Spleen (tissue), 11 donors: ENCODE measurements at regions not wholly inside any gene's neighbourhood (a gene's known extent, or its start where the extent isn't known, plus 50 kb on each side); places are given as distances from the start of the nearest gene placed in this dataset.

Experiments used
- DNase-seq: peaks from one replicate; pipeline ENCODE4 v3.0.0-alpha.2; 2020
- H3K27ac ChIP-seq, 8 donors: fragments of 200-600 bp; sonication (generic) in 7 of 8; 1 replicate in 4 of 8; 2 replicates in 4 of 8; pipeline versions ENCODE4 v1.5.0 to v1.8.0; 2016 to 2021; ENCODE audit warnings: inconsistent platforms in 4 of 8, mild to moderate bottlenecking in 4 of 8, moderate library complexity in 1 of 8
- H3K27me3 ChIP-seq, 7 donors: fragments of 200-600 bp; sonication (generic) in 6 of 7; replicated peaks in 1 of 7; 1 replicate in 4 of 7; 2 replicates in 3 of 7; pipeline versions ENCODE4 v1.5.0 to v1.8.0; 2016 to 2021; ENCODE audit warnings: inconsistent platforms in 3 of 7, mild to moderate bottlenecking in 1 of 7
- H3K36me3 ChIP-seq, 6 donors: fragments of 200-600 bp; sonication (generic) in 5 of 6; 1 replicate in 4 of 6; 2 replicates in 2 of 6; pipeline versions ENCODE4 v1.5.0 to v1.8.0; 2016 to 2021; ENCODE audit warnings: inconsistent platforms in 2 of 6
- H3K4me1 ChIP-seq, 6 donors: fragments of 200-600 bp; sonication (generic) in 5 of 6; 1 replicate in 3 of 6; 2 replicates in 3 of 6; pipeline versions ENCODE4 v1.5.0 to v1.8.0; 2016 to 2021; ENCODE audit warnings: inconsistent platforms in 3 of 6
- H3K4me3 ChIP-seq, 8 donors: fragments of 200-600 bp; sonication (generic) in 7 of 8; 1 replicate in 4 of 8; 2 replicates in 4 of 8; pipeline versions ENCODE4 v1.5.0 to v1.8.0; 2016 to 2021; ENCODE audit warnings: inconsistent platforms in 4 of 8, mild to moderate bottlenecking in 4 of 8, moderate library complexity in 2 of 8
- H3K9me3 ChIP-seq, 8 donors: fragments of 200-600 bp; sonication (generic) in 7 of 8; 1 replicate in 4 of 8; 2 replicates in 4 of 8; pipeline versions ENCODE4 v1.5.0 to v1.8.0; 2016 to 2021; ENCODE audit warnings: inconsistent platforms in 4 of 8
- POLR2A ChIP-seq, 3 donors: fragments of 450-650 bp; IDR thresholded peaks; one replicate each; pipeline ENCODE4 v1.5.1; 2017; ENCODE audit warnings: antibody characterized with exemption in 3 of 3, mild to moderate bottlenecking in 1 of 3
- POLR2AphosphoS5 ChIP-seq, 3 donors: sonication (generic); formaldehyde crosslinking; IDR thresholded peaks; one replicate each; pipeline ENCODE4 v1.5.1; 2017; ENCODE audit warnings: antibody characterized with exemption in 3 of 3
- WGBS, 5 donors: extraction: QIAGEN DNeasy Blood & Tissue Kit in 3 of 5; methylation state at CpG; one replicate each; pipeline versions ENCODE4 v1.1.5 to v1.1.7; 2013 to 2018; 5-methylcytosine and 5-hydroxymethylcytosine counted together
- intact Hi-C: fragments of 100-400 bp; cut with DNase I; formaldehyde crosslinking; loops from one replicate; pipeline ENCODE4 v1.15.0; 2023; ENCODE audit warnings: low total_unique reads
- TF ChIP-seq, protein P1 (sequence below), 11 experiments: fragments of 200-600 bp in 7 of 11; fragments of 450-650 bp in 4 of 11; sonication (generic) in 4 of 11; IDR thresholded peaks in 8 of 11; conservative IDR thresholded peaks in 3 of 11; 1 replicate in 7 of 11; 2 replicates in 4 of 11; pipeline versions ENCODE4 v1.4.0 to v1.8.0; 2016 to 2021; ENCODE audit warnings: antibody characterized with exemption in 11 of 11, inconsistent platforms in 4 of 11, mild to moderate bottlenecking in 1 of 11
- donor health status: healthy with polysubstance abuse.
- donor health status: DM: no; HTN: no; CAD: no; lungs with moderate emphysema.
- donor health status: DM: no; HTN: no; CAD: no.
- donor health status: Bipolar disorder and iron deficiency.
- donor health status: healthy.
- donor health status: DM: no; HTN: no; CAD: no.
- donor health status: DM: yes; HTN: yes; CAD: no.

- WGBS, 5 donors, result 49 to 74% (median 62%) methylated on average over 2 of the region's 2 CpGs
- Histone ChIP-seq H3K27me3 (no peaks in the 10 kb centered on the region), H3K27ac (peak overlapping the region in 2 of 8 donors; percentile 8 to 10), H3K4me1 (no peaks in the 10 kb centered on the region), H3K4me3 (no peak overlapping the region), H3K9me3 (peaks cover 0 to 13% (median 0%) of the 10 kb centered on the region in 8 donors), H3K36me3 (no peaks in the 10 kb centered on the region)
- no peak for DNase-seq
- intact Hi-C loops, result no loop called here
- TF ChIP-seq POLR2A (IDR thresholded peaks at IDR 0.05) (no peak), POLR2AphosphoS5 (IDR thresholded peaks at IDR 0.05) (no peak)
- TF ChIP-seq, protein P1, sequence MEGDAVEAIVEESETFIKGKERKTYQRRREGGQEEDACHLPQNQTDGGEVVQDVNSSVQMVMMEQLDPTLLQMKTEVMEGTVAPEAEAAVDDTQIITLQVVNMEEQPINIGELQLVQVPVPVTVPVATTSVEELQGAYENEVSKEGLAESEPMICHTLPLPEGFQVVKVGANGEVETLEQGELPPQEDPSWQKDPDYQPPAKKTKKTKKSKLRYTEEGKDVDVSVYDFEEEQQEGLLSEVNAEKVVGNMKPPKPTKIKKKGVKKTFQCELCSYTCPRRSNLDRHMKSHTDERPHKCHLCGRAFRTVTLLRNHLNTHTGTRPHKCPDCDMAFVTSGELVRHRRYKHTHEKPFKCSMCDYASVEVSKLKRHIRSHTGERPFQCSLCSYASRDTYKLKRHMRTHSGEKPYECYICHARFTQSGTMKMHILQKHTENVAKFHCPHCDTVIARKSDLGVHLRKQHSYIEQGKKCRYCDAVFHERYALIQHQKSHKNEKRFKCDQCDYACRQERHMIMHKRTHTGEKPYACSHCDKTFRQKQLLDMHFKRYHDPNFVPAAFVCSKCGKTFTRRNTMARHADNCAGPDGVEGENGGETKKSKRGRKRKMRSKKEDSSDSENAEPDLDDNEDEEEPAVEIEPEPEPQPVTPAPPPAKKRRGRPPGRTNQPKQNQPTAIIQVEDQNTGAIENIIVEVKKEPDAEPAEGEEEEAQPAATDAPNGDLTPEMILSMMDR (IDR thresholded peaks at IDR 0.05 in 8 of 11, conservative IDR thresholded peaks at IDR 0.05 in 3 of 11), result no peak
These were observed 50.7 kb upstream of the KIT start for GRCh38 chr4:54607067-54607466.

DNA sequence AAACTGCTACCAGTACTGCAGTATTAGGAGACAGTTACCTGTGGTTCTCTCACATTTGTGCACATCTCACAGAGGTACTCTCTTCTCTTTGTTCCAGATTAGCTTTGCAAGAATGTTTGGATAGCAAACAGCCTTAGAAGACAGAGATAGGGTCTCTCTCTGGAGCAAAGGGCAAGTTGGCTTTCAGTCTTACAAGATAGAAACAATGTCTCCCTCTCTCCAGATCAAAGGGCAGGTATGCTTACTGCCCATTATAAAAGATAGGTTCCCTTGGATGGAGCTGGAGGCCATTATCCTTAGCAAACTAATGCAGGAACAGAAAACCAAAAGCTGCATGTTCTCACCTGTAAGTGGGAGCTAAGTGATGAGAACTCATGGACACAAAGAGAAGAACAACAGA lies 50.2 kb upstream of the KIT start:
- no peaks in the 10 kb centered on the region for H3K36me3 ChIP-seq
- TF ChIP-seq POLR2AphosphoS5 (IDR thresholded peaks at IDR 0.05) (no peak), POLR2A (IDR thresholded peaks at IDR 0.05) (no peak)
- TF ChIP-seq, protein P1 (IDR thresholded peaks at IDR 0.05 in 8 of 11, conservative IDR thresholded peaks at IDR 0.05 in 3 of 11), result no peak
- no peak for DNase-seq
- H3K27ac ChIP-seq, result peak overlapping the region in 2 of 8 donors; percentile 8 to 10
- intact Hi-C loops, result no loop called here
- H3K4me1 ChIP-seq, result no peaks in the 10 kb centered on the region
- no peaks in the 10 kb centered on the region for H3K27me3 ChIP-seq
- peaks cover 0 to 13% (median 0%) of the 10 kb centered on the region in 8 donors for H3K9me3 ChIP-seq
- H3K4me3 ChIP-seq, result no peak overlapping the region
